Neural cell (in vitro differentiated cells): ENCODE measurements at regions not wholly inside any gene's neighbourhood (a gene's known extent, or its start where the extent isn't known, plus 50 kb on each side); places are given as distances from the start of the nearest gene placed in this dataset.

Source experiments
- H2AFZ ChIP-seq: fragments of 200-600, 300-800 bp; sonication (generic), shearing (Covaris generic); 2 replicates; pipeline ENCODE4 v1.6.0; 2014; ENCODE audit warnings: low read depth, mild to moderate bottlenecking, antibody characterized with exemption, low read length, moderate library complexity
- H3F3A ChIP-seq: fragments of 200-600 bp; shearing (Covaris generic); 2 replicates; pipeline ENCODE4 v1.6.1; 2016; ENCODE audit warnings: mild to moderate bottlenecking, moderate library complexity, mixed read lengths, antibody characterized with exemption, low read length; ENCODE audit not compliant: insufficient read depth, poor library complexity, severe bottlenecking
- H3K27ac ChIP-seq: fragments of 200-600, 300-800 bp; sonication (generic), shearing (Covaris generic); 2 replicates; pipeline ENCODE4 v1.5.1; 2014; ENCODE audit warnings: mild to moderate bottlenecking, low read length, moderate library complexity
- H3K27me3 ChIP-seq: fragments of 300-800, 200-600 bp; sonication (generic), shearing (Covaris generic); 2 replicates; pipeline ENCODE4 v1.6.0; 2014; ENCODE audit warnings: mild to moderate bottlenecking, low read depth, low read length, moderate library complexity; ENCODE audit not compliant: insufficient read depth
- H3K36me3 ChIP-seq: fragments of 300-800, 200-600 bp; sonication (generic), shearing (Covaris generic); 2 replicates; pipeline ENCODE4 v1.5.1; 2014; ENCODE audit warnings: mild to moderate bottlenecking, antibody characterized with exemption, low read length, moderate library complexity; ENCODE audit not compliant: insufficient read depth
- H3K4me2 ChIP-seq: fragments of 300-800, 200-600 bp; sonication (generic), shearing (Covaris generic); 2 replicates; pipeline ENCODE4 v1.6.0; 2014; ENCODE audit warnings: mild to moderate bottlenecking, low read length
- H3K4me3 ChIP-seq: fragments of 300-800, 200-600 bp; sonication (generic), shearing (Covaris generic); 2 replicates; pipeline ENCODE4 v1.5.1; 2014; ENCODE audit warnings: mild to moderate bottlenecking, low read length, moderate library complexity
- H3K79me2 ChIP-seq: fragments of 200-600 bp; shearing (Covaris generic); replicated peaks from 2 replicates; pipeline ENCODE4 v1.6.0; 2014; ENCODE audit warnings: mild to moderate bottlenecking, low read length, moderate library complexity; ENCODE audit not compliant: insufficient read depth
- H3K9ac ChIP-seq: fragments of 300-800, 200-600 bp; sonication (generic), shearing (Covaris generic); 2 replicates; pipeline ENCODE4 v1.6.1; 2016; ENCODE audit warnings: mild to moderate bottlenecking, low read length, mixed read lengths
- H3K9me2 ChIP-seq: fragments of 200-600 bp; shearing (Covaris generic); 2 replicates; pipeline ENCODE4 v1.6.1; 2016; ENCODE audit warnings: mild to moderate bottlenecking, low read length, mixed read lengths; ENCODE audit not compliant: insufficient read depth
- H3K9me3 ChIP-seq: fragments of 200-600, 300-800 bp; sonication (generic), shearing (Covaris generic); 2 replicates; pipeline ENCODE4 v1.6.1; 2016; ENCODE audit warnings: mild to moderate bottlenecking, mixed run types, low read length, moderate library complexity, mixed read lengths
- H4K20me1 ChIP-seq: fragments of 200-600 bp; shearing (Covaris generic); 2 replicates; pipeline ENCODE4 v1.6.1; 2016; ENCODE audit warnings: mild to moderate bottlenecking, mixed run types; ENCODE audit not compliant: insufficient read depth
- EP300 ChIP-seq: fragments of 450-650 bp; conservative IDR thresholded peaks from 2 replicates; pipeline ENCODE4 v1.6.1; 2014; ENCODE audit warnings: antibody characterized with exemption, mild to moderate bottlenecking, moderate library complexity; ENCODE audit not compliant: poor library complexity, severe bottlenecking
- EZH2 ChIP-seq: fragments of 200-600, 300-800 bp; shearing (Covaris generic), sonication (generic); IDR thresholded peaks from 2 replicates; pipeline ENCODE4 v1.6.1; 2014; ENCODE audit warnings: antibody characterized with exemption, low read length, borderline replicate concordance, mild to moderate bottlenecking; ENCODE audit not compliant: insufficient read depth, poor library complexity, severe bottlenecking
- MXI1 ChIP-seq: fragments of 450-650 bp; conservative IDR thresholded peaks from 2 replicates; pipeline ENCODE4 v1.6.1; 2014; ENCODE audit warnings: antibody characterized with exemption, mild to moderate bottlenecking; ENCODE audit not compliant: poor library complexity, severe bottlenecking
- POLR2AphosphoS5 ChIP-seq: IDR thresholded peaks from 2 replicates; pipeline ENCODE4 v1.6.1; 2012
- RAD21 ChIP-seq: fragments of 450-650 bp; conservative IDR thresholded peaks from 2 replicates; pipeline ENCODE4 v1.6.1; 2014; ENCODE audit warnings: antibody characterized with exemption, mild to moderate bottlenecking, moderate library complexity
- REST ChIP-seq: IDR thresholded peaks from 2 replicates; pipeline ENCODE4 v1.6.1; 2012; ENCODE audit warnings: borderline replicate concordance
- SMC3 ChIP-seq: fragments of 450-650 bp; conservative IDR thresholded peaks from 2 replicates; pipeline ENCODE4 v1.6.1; 2014; ENCODE audit warnings: antibody characterized with exemption, mild to moderate bottlenecking, moderate library complexity; ENCODE audit not compliant: poor library complexity
- TAF1 ChIP-seq: IDR thresholded peaks from 2 replicates; pipeline ENCODE4 v1.6.1; 2012; ENCODE audit warnings: low read depth
- TF ChIP-seq, protein P1 (sequence below): fragments of 450-650 bp; IDR thresholded peaks from 2 replicates; pipeline ENCODE4 v1.5.1; 2014; ENCODE audit warnings: antibody characterized with exemption, mild to moderate bottlenecking, moderate library complexity; ENCODE audit not compliant: poor library complexity, severe bottlenecking

DNA sequence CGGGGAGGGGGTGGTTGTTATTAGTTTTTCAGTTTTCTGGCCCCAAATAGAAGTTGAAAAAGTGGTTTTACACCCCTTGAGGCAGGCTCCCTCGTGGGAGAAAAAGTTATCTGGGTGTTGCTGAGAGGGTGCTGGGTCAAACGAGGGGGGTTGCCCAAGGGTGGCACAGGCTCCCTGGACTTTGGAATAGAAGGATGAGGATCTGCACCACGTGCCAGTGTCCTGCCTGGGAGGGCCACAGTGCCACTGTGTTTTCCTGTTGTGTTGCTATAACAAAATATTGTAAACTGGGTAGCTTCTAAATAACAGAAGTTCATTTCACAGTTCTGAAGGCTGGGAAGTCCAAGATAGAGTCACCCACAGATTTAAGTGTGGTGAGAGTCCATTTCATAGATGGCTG is 181.9 kb downstream of the CXCL12 start:
- no peak for TF ChIP-seq EP300
- TF ChIP-seq, protein P1, sequence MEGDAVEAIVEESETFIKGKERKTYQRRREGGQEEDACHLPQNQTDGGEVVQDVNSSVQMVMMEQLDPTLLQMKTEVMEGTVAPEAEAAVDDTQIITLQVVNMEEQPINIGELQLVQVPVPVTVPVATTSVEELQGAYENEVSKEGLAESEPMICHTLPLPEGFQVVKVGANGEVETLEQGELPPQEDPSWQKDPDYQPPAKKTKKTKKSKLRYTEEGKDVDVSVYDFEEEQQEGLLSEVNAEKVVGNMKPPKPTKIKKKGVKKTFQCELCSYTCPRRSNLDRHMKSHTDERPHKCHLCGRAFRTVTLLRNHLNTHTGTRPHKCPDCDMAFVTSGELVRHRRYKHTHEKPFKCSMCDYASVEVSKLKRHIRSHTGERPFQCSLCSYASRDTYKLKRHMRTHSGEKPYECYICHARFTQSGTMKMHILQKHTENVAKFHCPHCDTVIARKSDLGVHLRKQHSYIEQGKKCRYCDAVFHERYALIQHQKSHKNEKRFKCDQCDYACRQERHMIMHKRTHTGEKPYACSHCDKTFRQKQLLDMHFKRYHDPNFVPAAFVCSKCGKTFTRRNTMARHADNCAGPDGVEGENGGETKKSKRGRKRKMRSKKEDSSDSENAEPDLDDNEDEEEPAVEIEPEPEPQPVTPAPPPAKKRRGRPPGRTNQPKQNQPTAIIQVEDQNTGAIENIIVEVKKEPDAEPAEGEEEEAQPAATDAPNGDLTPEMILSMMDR = no peak
- TF ChIP-seq TAF1 = no peak
- no peak for TF ChIP-seq REST
- TF ChIP-seq EZH2 = no peak
- no peak for TF ChIP-seq SMC3
- TF ChIP-seq MXI1 = no peak
- TF ChIP-seq RAD21 = no peak
- no peak for TF ChIP-seq POLR2AphosphoS5
- Histone ChIP-seq H3K4me2 (no peak overlapping the region), H3F3A (no peaks in the 10 kb centered on the region), H2AFZ (no peak overlapping the region), H3K79me2 (no peaks in the 10 kb centered on the region), H4K20me1 (no peaks in the 10 kb centered on the region), H3K9me3 (no peaks in the 10 kb centered on the region), H3K27ac (no peak overlapping the region), H3K4me3 (no peak overlapping the region), H3K36me3 (no peaks in the 10 kb centered on the region), H3K27me3 (no peaks in the 10 kb centered on the region), H3K9ac (no peak overlapping the region), H3K9me2 (no peaks in the 10 kb centered on the region)

DNA sequence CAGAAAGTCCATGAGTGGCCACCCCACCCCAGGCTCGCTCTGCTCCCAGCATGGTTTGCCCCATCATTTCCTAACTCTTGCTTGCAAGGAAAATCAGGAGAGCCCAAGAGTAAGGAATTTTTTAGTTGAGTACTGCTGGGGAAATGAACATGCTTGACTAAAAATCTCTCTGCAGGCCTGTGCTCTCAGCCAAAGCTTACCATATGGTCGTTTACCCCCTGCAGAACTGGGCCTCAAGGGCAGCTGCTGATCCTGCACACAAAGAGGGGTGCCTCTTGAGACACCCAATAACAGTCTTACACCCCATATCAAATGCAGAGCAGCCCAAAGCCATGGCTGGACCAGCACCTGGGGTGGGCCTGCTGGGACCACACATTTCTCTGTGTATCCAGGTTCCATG is 183.2 kb downstream of the CXCL12 start:
- H3K9ac ChIP-seq = no peak overlapping the region
- H3F3A ChIP-seq = no peaks in the 10 kb centered on the region
- no peak overlapping the region for H2AFZ ChIP-seq
- no peaks in the 10 kb centered on the region for H3K9me3 ChIP-seq
- no peak overlapping the region for H3K4me3 ChIP-seq
- H3K9me2 ChIP-seq = no peaks in the 10 kb centered on the region
- no peaks in the 10 kb centered on the region for H3K36me3 ChIP-seq
- no peak overlapping the region for H3K4me2 ChIP-seq
- no peaks in the 10 kb centered on the region for H3K79me2 ChIP-seq
- no peak for TF ChIP-seq TAF1
- TF ChIP-seq SMC3 = no peak
- no peak for TF ChIP-seq MXI1
- TF ChIP-seq, protein P1 = no peak
- no peak for TF ChIP-seq EZH2
- TF ChIP-seq RAD21 = no peak
- no peak for TF ChIP-seq REST
- no peak for TF ChIP-seq EP300
- TF ChIP-seq POLR2AphosphoS5 = no peak
- no peaks in the 10 kb centered on the region for H3K27me3 ChIP-seq
- H3K27ac ChIP-seq = no peak overlapping the region
- H4K20me1 ChIP-seq = no peaks in the 10 kb centered on the region
